ENCODE measurements at regions not wholly inside any gene's neighbourhood (a gene's known extent, or its start where the extent isn't known, plus 50 kb on each side); places are given as distances from the start of the nearest gene placed in this dataset.
A peak's percentile ranks its signal among the peaks of the same experiment; 100 is the strongest.

- Histone ChIP-seq H3K36me3 (no peaks in the 10 kb centered on the region), H3K4me3 (no peak overlapping the region), H3K4me1 (ENCODE audit: low read depth) (peaks cover 24% of the 10 kb centered on the region), H3K27ac (no peak overlapping the region), H3K9me3 (ENCODE audit: low read depth) (no peaks in the 10 kb centered on the region), H3K27me3 (no peaks in the 10 kb centered on the region)
- no peak for DNase-seq (ENCODE audit: low read depth in 1 of 2, low spot score in 1 of 2)
- TF ChIP-seq CTCF (IDR thresholded peaks at IDR 0.05; ENCODE audit: low read depth, low read length): no peak
These were observed 505.6 kb downstream of the RPS24 start for GRCh38 chr10:78539247-78539766.

- H3K4me1 ChIP-seq (ENCODE audit: low read depth): peaks cover 33% of the 10 kb centered on the region
- no peaks in the 10 kb centered on the region for H3K9me3 ChIP-seq (ENCODE audit: low read depth)
- DNase-seq (ENCODE audit: low read depth in 1 of 2, low spot score in 1 of 2): no peak
- no peaks in the 10 kb centered on the region for H3K27me3 ChIP-seq
- no peaks in the 10 kb centered on the region for H3K36me3 ChIP-seq
- TF ChIP-seq CTCF (IDR thresholded peaks at IDR 0.05; ENCODE audit: low read depth, low read length): no peak
- H3K27ac ChIP-seq: no peak overlapping the region
- no peak overlapping the region for H3K4me3 ChIP-seq
These were observed 506.9 kb downstream of the RPS24 start for GRCh38 chr10:78540355-78541076.

- H3K36me3 ChIP-seq: no peaks in the 10 kb centered on the region
- no peaks in the 10 kb centered on the region for H3K9me3 ChIP-seq (ENCODE audit: low read depth)
- DNase-seq (ENCODE audit: low read depth in 1 of 2, low spot score in 1 of 2): peak in 1 of 2 donors; percentile 48
- no peaks in the 10 kb centered on the region for H3K27me3 ChIP-seq
- no peak for TF ChIP-seq CTCF (IDR thresholded peaks at IDR 0.05; ENCODE audit: low read depth, low read length)
- H3K4me3 ChIP-seq: no peak overlapping the region
- H3K27ac ChIP-seq: no peak overlapping the region
- peaks cover 39% of the 10 kb centered on the region for H3K4me1 ChIP-seq (ENCODE audit: low read depth)
These were observed 507.9 kb downstream of the RPS24 start for GRCh38 chr10:78541481-78542140.

GRCh38 chr10:78542141-78542489, 508.5 kb downstream of the RPS24 start:
- no peak for TF ChIP-seq CTCF (IDR thresholded peaks at IDR 0.05; ENCODE audit: low read depth, low read length)

GRCh38 chr10:78542521-78542920, 508.9 kb downstream of the RPS24 start:
- H3K4me1 ChIP-seq (ENCODE audit: low read depth): peaks cover 39% of the 10 kb centered on the region
- H3K9me3 ChIP-seq (ENCODE audit: low read depth): no peaks in the 10 kb centered on the region
- no peak overlapping the region for H3K27ac ChIP-seq
- DNase-seq (ENCODE audit: low read depth in 1 of 2, low spot score in 1 of 2): no peak
- no peaks in the 10 kb centered on the region for H3K27me3 ChIP-seq
- no peaks in the 10 kb centered on the region for H3K36me3 ChIP-seq
- TF ChIP-seq CTCF (IDR thresholded peaks at IDR 0.05; ENCODE audit: low read depth, low read length): no peak
- no peak overlapping the region for H3K4me3 ChIP-seq

More at GRCh38 chr10:78542141-78542489, 508.5 kb downstream of the RPS24 start:
- Histone ChIP-seq H3K27ac (no peak overlapping the region), H3K4me1 (ENCODE audit: low read depth) (peaks cover 39% of the 10 kb centered on the region), H3K4me3 (no peak overlapping the region), H3K36me3 (no peaks in the 10 kb centered on the region), H3K9me3 (ENCODE audit: low read depth) (no peaks in the 10 kb centered on the region), H3K27me3 (no peaks in the 10 kb centered on the region)
- no peak for DNase-seq (ENCODE audit: low read depth in 1 of 2, low spot score in 1 of 2)

All from cardiac muscle cell (in vitro differentiated cells and primary cell).